ENCODE measurements at regions not wholly inside any gene's neighbourhood (a gene's known extent, or its start where the extent isn't known, plus 50 kb on each side); places are given as distances from the start of the nearest gene placed in this dataset.

- Histone ChIP-seq H3K27ac (no peak overlapping the region), H3K4me1 (replicated peaks) (no peaks in the 10 kb centered on the region), H3K4me3 (no peak overlapping the region), H3K27me3 (replicated peaks; ENCODE audit: insufficient read depth) (no peaks in the 10 kb centered on the region), H3K36me3 (no peaks in the 10 kb centered on the region), H3K9me3 (no peaks in the 10 kb centered on the region)
- intact Hi-C loops (cut with DNase I), result no loop called here
- no peak for DNase-seq (ENCODE audit: low spot score)
- TF ChIP-seq CTCF (IDR thresholded peaks at IDR 0.05), result no peak
- TF ChIP-seq POLR2A (IDR thresholded peaks at IDR 0.05), result no peak
- no peak for TF ChIP-seq POLR2AphosphoS5 (IDR thresholded peaks at IDR 0.05)
Measured at GRCh38 chr1:243980071-243980470, 71.0 kb upstream of the ZBTB18 start.

- WGBS, result 87% methylated on average over 18 of the region's 18 CpGs
- DNase-seq (ENCODE audit: low spot score), result no peak
Measured at GRCh38 chr1:243979396-243979795, 71.7 kb upstream of the ZBTB18 start.

GRCh38 chr1:243977094-243977493 is 74.0 kb upstream of the ZBTB18 start:
- WGBS, result 63% methylated on average over 5 of the region's 5 CpGs
- no peak for DNase-seq (ENCODE audit: low spot score)
- no peak overlapping the region for H3K27ac ChIP-seq
- intact Hi-C loops (cut with DNase I), result no loop called here
- no peaks in the 10 kb centered on the region for H3K27me3 ChIP-seq (replicated peaks; ENCODE audit: insufficient read depth)
- TF ChIP-seq POLR2A (IDR thresholded peaks at IDR 0.05), result no peak
- no peak for TF ChIP-seq POLR2AphosphoS5 (IDR thresholded peaks at IDR 0.05)
- TF ChIP-seq CTCF (IDR thresholded peaks at IDR 0.05), result no peak
- no peaks in the 10 kb centered on the region for H3K36me3 ChIP-seq
- no peaks in the 10 kb centered on the region for H3K4me1 ChIP-seq (replicated peaks)
- H3K9me3 ChIP-seq, result no peaks in the 10 kb centered on the region
- no peak overlapping the region for H3K4me3 ChIP-seq

More at GRCh38 chr1:243979396-243979795, 71.7 kb upstream of the ZBTB18 start:
- Histone ChIP-seq H3K9me3 (no peaks in the 10 kb centered on the region), H3K4me3 (no peak overlapping the region), H3K4me1 (replicated peaks) (no peaks in the 10 kb centered on the region), H3K36me3 (no peaks in the 10 kb centered on the region), H3K27ac (no peak overlapping the region), H3K27me3 (replicated peaks; ENCODE audit: insufficient read depth) (no peaks in the 10 kb centered on the region)
- intact Hi-C loops (cut with DNase I), result no loop called here
- no peak for TF ChIP-seq POLR2AphosphoS5 (IDR thresholded peaks at IDR 0.05)
- TF ChIP-seq CTCF (IDR thresholded peaks at IDR 0.05), result no peak
- no peak for TF ChIP-seq POLR2A (IDR thresholded peaks at IDR 0.05)

- TF ChIP-seq CTCF (IDR thresholded peaks at IDR 0.05), result no peak
- no peak for TF ChIP-seq POLR2AphosphoS5 (IDR thresholded peaks at IDR 0.05)
- no peak for TF ChIP-seq POLR2A (IDR thresholded peaks at IDR 0.05)
- no peaks in the 10 kb centered on the region for H3K9me3 ChIP-seq
- no peaks in the 10 kb centered on the region for H3K4me1 ChIP-seq (replicated peaks)
- DNase-seq (ENCODE audit: low spot score), result no peak
- H3K27ac ChIP-seq, result no peak overlapping the region
- intact Hi-C loops (cut with DNase I), result no loop called here
- H3K36me3 ChIP-seq, result no peaks in the 10 kb centered on the region
- WGBS, result 72% methylated on average over 10 of the region's 10 CpGs
- H3K4me3 ChIP-seq, result no peak overlapping the region
- no peaks in the 10 kb centered on the region for H3K27me3 ChIP-seq (replicated peaks; ENCODE audit: insufficient read depth)
Measured at GRCh38 chr1:243974451-243975292, 76.4 kb upstream of the ZBTB18 start.

GRCh38 chr1:243973169-243973568 is 77.9 kb upstream of the ZBTB18 start:
- Histone ChIP-seq H3K4me3 (no peak overlapping the region), H3K27ac (no peak overlapping the region), H3K4me1 (replicated peaks) (no peaks in the 10 kb centered on the region), H3K9me3 (no peaks in the 10 kb centered on the region), H3K36me3 (no peaks in the 10 kb centered on the region), H3K27me3 (replicated peaks; ENCODE audit: insufficient read depth) (no peaks in the 10 kb centered on the region)
- DNase-seq (ENCODE audit: low spot score), result no peak
- intact Hi-C loops (cut with DNase I), result no loop called here
- TF ChIP-seq CTCF (IDR thresholded peaks at IDR 0.05), result no peak
- TF ChIP-seq POLR2A (IDR thresholded peaks at IDR 0.05), result no peak
- no peak for TF ChIP-seq POLR2AphosphoS5 (IDR thresholded peaks at IDR 0.05)
- WGBS, result 76% methylated on average over 4 of the region's 4 CpGs
